GM13976 (cell line): ENCODE measurements at regions not wholly inside any gene's neighbourhood (a gene's known extent, or its start where the extent isn't known, plus 50 kb on each side); places are given as distances from the start of the nearest gene placed in this dataset.
"Not testable (repeated sequence)": the region's sequence is repeated elsewhere in the genome, so short reads cannot be mapped to it uniquely, and the experiment has no call there.

Source experiments
- DNase-seq: peaks from one replicate; pipeline ENCODE4 v3.0.0; 2012; ENCODE audit warnings: low spot score
- CTCF ChIP-seq: IDR thresholded peaks from 2 replicates; pipeline ENCODE4 v1.5.1; 2012; ENCODE audit warnings: borderline replicate concordance, mild to moderate bottlenecking; ENCODE audit not compliant: insufficient read depth; ENCODE audit errors: extremely low read depth, missing control alignments, control extremely low read depth
- in situ Hi-C: fragments of 300-500 bp; cut with MboI; formaldehyde crosslinking; loops from one replicate; pipeline ENCODE4 v1.12.0; 2022; ENCODE audit warnings: low sequenced_read_pairs, mixed read lengths, inconsistent platforms; ENCODE audit not compliant: unreplicated experiment

DNA sequence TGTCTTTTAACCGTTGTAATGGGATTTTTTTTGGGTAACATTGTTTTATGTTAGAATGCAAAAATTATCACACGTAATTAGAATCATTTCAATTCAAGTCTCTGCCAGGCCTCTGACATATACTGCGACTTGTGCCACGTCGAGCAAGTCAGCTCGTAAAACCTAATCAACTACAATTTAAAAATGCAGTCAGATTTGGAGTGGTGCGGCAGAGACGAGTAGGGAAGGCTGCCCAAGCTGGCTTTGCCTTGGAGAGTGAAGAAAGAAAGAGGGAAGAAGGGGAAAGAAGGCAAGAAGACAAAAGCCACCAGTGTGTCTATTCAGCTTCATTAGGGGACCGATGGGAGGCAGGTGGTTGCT lies 110.7 kb downstream of the MIAT start:
- DNase-seq = no peak
- in situ Hi-C loops = loop anchor here (25.0 kb wide), 1 partner anchor 1244 kb away; no protein-coding TSS in a partner anchor
- no peak for TF ChIP-seq CTCF

GRCh38 chr22:26768952-26769351 lies 111.6 kb downstream of the MIAT start:
- TF ChIP-seq CTCF = no peak
- DNase-seq = no peak
- in situ Hi-C loops = loop anchor here (25.0 kb wide), 1 partner anchor 1243 kb away; no protein-coding TSS in a partner anchor

GRCh38 chr22:26769663-26770062 lies 112.3 kb downstream of the MIAT start:
- no peak for DNase-seq
- no peak for TF ChIP-seq CTCF
- in situ Hi-C loops = loop anchor here (25.0 kb wide), 1 partner anchor 1243 kb away; no protein-coding TSS in a partner anchor

DNA sequence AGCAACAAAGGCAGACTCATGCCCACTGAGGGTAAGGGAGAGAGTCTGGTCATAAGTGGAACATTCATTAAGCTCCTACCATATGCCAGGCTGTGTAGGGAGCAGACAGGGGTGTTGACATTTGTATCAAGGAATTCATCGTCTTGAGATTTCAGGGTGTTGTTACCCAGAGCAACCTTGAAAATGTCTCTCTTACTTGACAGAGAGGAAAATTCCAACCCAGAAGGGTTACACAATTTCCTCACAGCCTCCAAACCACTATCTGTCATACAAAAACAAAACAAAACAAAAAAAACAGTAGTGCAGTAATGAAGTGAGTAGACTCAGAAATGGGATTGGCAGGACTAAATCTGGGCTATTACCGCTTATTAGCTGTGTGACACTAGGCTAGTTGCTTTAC lies 113.2 kb downstream of the MIAT start:
- in situ Hi-C loops = loop anchor here (25.0 kb wide), 1 partner anchor 1242 kb away; no protein-coding TSS in a partner anchor
- no peak for TF ChIP-seq CTCF
- DNase-seq = no peak

DNA sequence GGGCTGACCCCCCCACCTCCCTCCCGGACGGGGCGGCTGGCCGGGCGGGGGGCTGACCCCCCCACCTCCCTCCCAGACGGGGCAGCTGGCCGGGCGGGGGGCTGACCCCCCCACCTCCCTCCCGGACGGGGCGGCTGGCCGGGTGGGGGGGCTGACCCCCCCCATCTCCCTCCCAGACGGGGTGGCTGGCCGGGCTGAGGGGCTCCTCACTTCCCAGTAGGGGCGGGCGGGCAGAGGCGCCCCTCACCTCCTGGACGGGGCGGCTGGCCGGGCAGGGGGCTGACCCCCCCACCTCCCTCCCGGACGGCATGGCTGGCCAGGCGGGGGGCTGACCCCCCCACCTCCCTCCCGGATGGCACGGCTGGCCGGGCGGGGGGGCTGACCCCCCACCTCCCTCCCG lies 115.7 kb downstream of the MIAT start:
- in situ Hi-C loops = loop anchor here (25.0 kb wide), 1 partner anchor 1239 kb away; no protein-coding TSS in a partner anchor

GRCh38 chr22:26775394-26775793 lies 118.0 kb downstream of the MIAT start:
- in situ Hi-C loops = no loop called here
- no peak for TF ChIP-seq CTCF
- DNase-seq = no peak

More for the DNA sequence above, 115.7 kb downstream of the MIAT start:
- not testable (repeated sequence) for DNase-seq

DNA sequence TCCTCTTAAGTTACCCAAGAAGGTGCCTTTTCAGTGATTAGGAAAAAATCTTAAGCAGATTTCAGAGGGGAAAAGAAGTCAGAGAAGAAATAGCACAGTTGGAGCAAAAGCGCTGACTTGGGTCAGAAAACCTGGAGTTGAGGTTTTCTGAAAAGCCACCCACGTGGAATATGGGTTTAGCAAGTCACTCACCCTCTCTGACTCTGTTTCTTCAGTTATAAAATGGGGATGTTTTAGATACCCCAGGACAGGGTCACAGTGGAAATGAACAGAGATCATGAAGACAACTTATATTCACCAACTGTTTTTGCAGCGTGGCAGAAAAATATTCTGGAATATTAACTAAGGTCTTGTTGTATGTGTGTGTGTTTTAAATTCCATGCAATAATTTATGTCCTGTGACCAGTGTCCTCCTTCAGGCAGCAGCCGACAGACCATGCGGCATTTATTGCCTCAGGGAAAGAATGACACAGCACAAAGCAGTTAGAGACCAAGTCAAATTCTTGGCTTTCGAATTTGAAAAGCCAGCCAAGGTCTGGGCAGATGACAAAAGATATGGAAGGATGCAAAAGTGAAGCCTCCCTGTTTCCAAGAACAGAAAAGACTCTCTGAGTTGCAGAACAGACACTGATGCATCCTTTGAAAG lies 119.9 kb downstream of the MIAT start:
- no peak for DNase-seq
- no peak for TF ChIP-seq CTCF
- in situ Hi-C loops = no loop called here
